ENCODE measurements at regions not wholly inside any gene's neighbourhood (a gene's known extent, or its start where the extent isn't known, plus 50 kb on each side); places are given as distances from the start of the nearest gene placed in this dataset.

DNA sequence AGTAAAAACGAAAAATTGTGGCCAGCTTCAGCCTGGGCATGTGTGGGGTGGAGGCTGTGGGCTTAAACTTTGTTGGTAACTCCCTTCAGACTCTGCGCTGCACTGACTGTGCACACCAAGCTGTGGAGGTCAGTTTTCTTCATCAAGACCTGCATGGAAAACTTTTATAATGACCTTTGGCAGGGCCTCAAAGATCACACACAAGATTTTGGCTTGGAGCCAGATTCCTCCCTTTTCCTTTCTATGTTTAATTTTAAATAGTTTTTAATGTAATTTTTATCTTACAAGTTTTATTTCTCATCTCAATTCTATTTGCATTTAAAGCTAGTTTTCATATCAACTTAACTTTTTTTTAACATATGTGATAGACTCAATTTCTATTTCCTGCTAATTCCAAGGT lies 1211.1 kb upstream of the CDH18 start:
- TF ChIP-seq CTCF (conservative IDR thresholded peaks at IDR 0.05 in 1 of 2, IDR thresholded peaks at IDR 0.05 in 1 of 2; ENCODE audit: low read depth in 1 of 2, low read length in 2 of 2): no peak
- TF ChIP-seq EZH2 (IDR thresholded peaks at IDR 0.05; ENCODE audit: low read length, missing control alignments): no peak
- no peaks in the 10 kb centered on the region for H3K27me3 ChIP-seq (ENCODE audit: control insufficient read depth, insufficient read depth, low read length)
- no peaks in the 10 kb centered on the region for H3K9me3 ChIP-seq (ENCODE audit: control insufficient read depth, insufficient read depth, low read depth, low read length)
- H4K20me1 ChIP-seq (ENCODE audit: control insufficient read depth, extremely low read depth, insufficient read depth, low read length): no peaks in the 10 kb centered on the region
- H3K36me3 ChIP-seq (ENCODE audit: control insufficient read depth, insufficient read depth, low read length): no peaks in the 10 kb centered on the region
- no peak overlapping the region for H3K4me3 ChIP-seq (replicated peaks in 1 of 4; ENCODE audit: control extremely low read depth in 1 of 4, insufficient read depth in 1 of 4, low read depth in 3 of 4, low read length in 4 of 4)
- no peak overlapping the region for H3K4me2 ChIP-seq (ENCODE audit: extremely low read depth, insufficient read depth, low read length)
- H3K27ac ChIP-seq (ENCODE audit: insufficient read depth, low read length): no peak overlapping the region
- H3K9ac ChIP-seq (ENCODE audit: insufficient read depth, low read length): no peak overlapping the region
- no peak overlapping the region for H2AFZ ChIP-seq (ENCODE audit: low read length)
- H3K4me1 ChIP-seq (ENCODE audit: control insufficient read depth, extremely low read depth, insufficient read depth, low read length): no peaks in the 10 kb centered on the region
- DNase-seq (ENCODE audit: low read depth in 2 of 2): peak in 1 of 2 donors; percentile 4
- H3K79me2 ChIP-seq (ENCODE audit: control insufficient read depth, insufficient read depth, low read length): no peaks in the 10 kb centered on the region

DNA sequence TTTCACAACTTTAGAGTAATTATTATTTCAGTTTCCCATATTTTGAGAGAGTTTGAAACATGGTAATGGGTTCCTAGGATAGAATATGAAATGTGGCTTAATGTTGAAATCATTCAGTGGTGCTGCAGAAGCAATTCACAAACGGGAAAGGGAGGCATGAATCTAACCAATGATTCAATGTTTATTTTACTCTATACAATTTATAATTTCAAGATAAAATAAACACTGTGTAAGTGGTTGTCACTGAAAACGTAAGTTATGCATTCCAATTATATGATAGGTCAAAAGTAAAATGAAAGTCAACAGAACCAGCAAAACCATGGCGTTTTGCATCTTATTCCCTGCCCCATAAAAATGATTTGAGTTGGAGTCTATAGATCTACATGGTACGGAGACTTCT lies 1207.1 kb upstream of the CDH18 start:
- Histone ChIP-seq H2AFZ (ENCODE audit: low read length) (no peak overlapping the region), H3K9ac (ENCODE audit: insufficient read depth, low read length) (no peak overlapping the region), H3K4me1 (ENCODE audit: control insufficient read depth, extremely low read depth, insufficient read depth, low read length) (no peaks in the 10 kb centered on the region), H4K20me1 (ENCODE audit: control insufficient read depth, extremely low read depth, insufficient read depth, low read length) (no peaks in the 10 kb centered on the region), H3K9me3 (ENCODE audit: control insufficient read depth, insufficient read depth, low read depth, low read length) (no peaks in the 10 kb centered on the region), H3K27me3 (ENCODE audit: control insufficient read depth, insufficient read depth, low read length) (no peaks in the 10 kb centered on the region), H3K4me3 (replicated peaks in 1 of 4; ENCODE audit: control extremely low read depth in 1 of 4, insufficient read depth in 1 of 4, low read depth in 3 of 4, low read length in 4 of 4) (peak overlapping the region in 1 of 4 experiments; percentile 36), H3K79me2 (ENCODE audit: control insufficient read depth, insufficient read depth, low read length) (no peaks in the 10 kb centered on the region), H3K27ac (ENCODE audit: insufficient read depth, low read length) (no peak overlapping the region), H3K36me3 (ENCODE audit: control insufficient read depth, insufficient read depth, low read length) (no peaks in the 10 kb centered on the region), H3K4me2 (ENCODE audit: extremely low read depth, insufficient read depth, low read length) (no peak overlapping the region)
- TF ChIP-seq CTCF (conservative IDR thresholded peaks at IDR 0.05 in 1 of 2, IDR thresholded peaks at IDR 0.05 in 1 of 2; ENCODE audit: low read depth in 1 of 2, low read length in 2 of 2) (no peak), EZH2 (IDR thresholded peaks at IDR 0.05; ENCODE audit: low read length, missing control alignments) (no peak)
- peak; percentile 24 to 80 for DNase-seq (ENCODE audit: low read depth in 2 of 2)

DNA sequence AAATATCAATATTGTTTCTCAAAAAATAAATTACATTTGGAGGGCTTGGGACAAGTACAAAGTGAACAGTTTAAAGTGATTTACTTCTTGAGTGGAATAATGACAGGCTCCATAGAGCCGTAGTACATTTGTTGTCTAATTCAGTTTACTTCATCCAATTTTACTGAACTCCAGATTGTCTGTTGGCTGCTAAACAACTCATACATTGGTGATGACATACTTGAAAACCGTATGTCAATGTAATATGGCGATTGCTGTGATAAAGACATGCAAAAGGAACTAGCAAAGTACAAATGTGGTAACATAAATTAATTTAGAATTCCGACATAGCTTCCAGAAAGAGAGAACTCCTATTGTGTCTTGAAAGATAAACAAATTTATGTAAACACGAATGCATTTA lies 1197.5 kb upstream of the CDH18 start:
- H3K27ac ChIP-seq (ENCODE audit: insufficient read depth, low read length): no peak overlapping the region
- no peak overlapping the region for H3K4me2 ChIP-seq (ENCODE audit: extremely low read depth, insufficient read depth, low read length)
- H3K36me3 ChIP-seq (ENCODE audit: control insufficient read depth, insufficient read depth, low read length): no peaks in the 10 kb centered on the region
- no peak for DNase-seq (ENCODE audit: low read depth in 2 of 2)
- no peaks in the 10 kb centered on the region for H4K20me1 ChIP-seq (ENCODE audit: control insufficient read depth, extremely low read depth, insufficient read depth, low read length)
- no peak overlapping the region for H2AFZ ChIP-seq (ENCODE audit: low read length)
- no peaks in the 10 kb centered on the region for H3K27me3 ChIP-seq (ENCODE audit: control insufficient read depth, insufficient read depth, low read length)
- no peak overlapping the region for H3K4me3 ChIP-seq (replicated peaks in 1 of 4; ENCODE audit: control extremely low read depth in 1 of 4, insufficient read depth in 1 of 4, low read depth in 3 of 4, low read length in 4 of 4)
- H3K9me3 ChIP-seq (ENCODE audit: control insufficient read depth, insufficient read depth, low read depth, low read length): no peaks in the 10 kb centered on the region
- H3K4me1 ChIP-seq (ENCODE audit: control insufficient read depth, extremely low read depth, insufficient read depth, low read length): no peaks in the 10 kb centered on the region
- H3K9ac ChIP-seq (ENCODE audit: insufficient read depth, low read length): no peak overlapping the region
- H3K79me2 ChIP-seq (ENCODE audit: control insufficient read depth, insufficient read depth, low read length): no peaks in the 10 kb centered on the region
- no peak for TF ChIP-seq CTCF (conservative IDR thresholded peaks at IDR 0.05 in 1 of 2, IDR thresholded peaks at IDR 0.05 in 1 of 2; ENCODE audit: low read depth in 1 of 2, low read length in 2 of 2)
- TF ChIP-seq EZH2 (IDR thresholded peaks at IDR 0.05; ENCODE audit: low read length, missing control alignments): no peak

All from fibroblast of lung (primary cell).